ENCODE measurements at regions not wholly inside any gene's neighbourhood (a gene's known extent, or its start where the extent isn't known, plus 50 kb on each side); places are given as distances from the start of the nearest gene placed in this dataset.

DNA sequence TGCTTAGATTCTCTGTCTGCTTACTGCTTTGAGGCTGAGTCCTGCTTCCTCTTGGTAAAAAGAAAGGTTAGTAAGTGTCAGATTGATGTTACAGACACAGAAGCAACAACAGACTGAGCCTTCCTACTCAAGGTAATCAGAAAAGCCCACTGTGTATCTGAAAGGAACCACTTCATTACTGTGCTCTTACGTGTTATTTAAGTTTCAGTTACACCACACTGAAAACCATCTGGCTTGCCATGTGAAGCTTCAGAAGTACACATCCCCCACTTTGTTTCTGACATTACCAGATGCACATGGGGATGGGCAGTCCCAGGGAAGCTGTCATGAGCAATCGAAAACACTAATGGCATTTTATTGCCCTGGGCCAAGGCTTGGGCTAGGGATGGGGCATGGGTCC, 1290.1 kb downstream of the AACS start:
- peaks cover 7% of the 10 kb centered on the region for H3K9me3 Mint-ChIP-seq
- CTCF ChIA-PET = interaction anchor here (0.6 kb wide), 1 partner anchor 800 kb away, joined by 3 read pairs; no protein-coding TSS in a partner anchor
- POLR2A ChIA-PET = no interaction called here
- TF ChIP-seq, protein P1, sequence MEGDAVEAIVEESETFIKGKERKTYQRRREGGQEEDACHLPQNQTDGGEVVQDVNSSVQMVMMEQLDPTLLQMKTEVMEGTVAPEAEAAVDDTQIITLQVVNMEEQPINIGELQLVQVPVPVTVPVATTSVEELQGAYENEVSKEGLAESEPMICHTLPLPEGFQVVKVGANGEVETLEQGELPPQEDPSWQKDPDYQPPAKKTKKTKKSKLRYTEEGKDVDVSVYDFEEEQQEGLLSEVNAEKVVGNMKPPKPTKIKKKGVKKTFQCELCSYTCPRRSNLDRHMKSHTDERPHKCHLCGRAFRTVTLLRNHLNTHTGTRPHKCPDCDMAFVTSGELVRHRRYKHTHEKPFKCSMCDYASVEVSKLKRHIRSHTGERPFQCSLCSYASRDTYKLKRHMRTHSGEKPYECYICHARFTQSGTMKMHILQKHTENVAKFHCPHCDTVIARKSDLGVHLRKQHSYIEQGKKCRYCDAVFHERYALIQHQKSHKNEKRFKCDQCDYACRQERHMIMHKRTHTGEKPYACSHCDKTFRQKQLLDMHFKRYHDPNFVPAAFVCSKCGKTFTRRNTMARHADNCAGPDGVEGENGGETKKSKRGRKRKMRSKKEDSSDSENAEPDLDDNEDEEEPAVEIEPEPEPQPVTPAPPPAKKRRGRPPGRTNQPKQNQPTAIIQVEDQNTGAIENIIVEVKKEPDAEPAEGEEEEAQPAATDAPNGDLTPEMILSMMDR (IDR thresholded peaks at IDR 0.05) = no peak
- intact Hi-C loops (cut with micrococcal nuclease) = no loop called here
- no peak overlapping the region for H3K27ac Mint-ChIP-seq
- no peaks in the 10 kb centered on the region for H3K4me1 Mint-ChIP-seq (ENCODE audit: low read depth)
- no peak for DNase-seq
- no peak for ATAC-seq
- no peaks in the 10 kb centered on the region for H3K36me3 Mint-ChIP-seq (ENCODE audit: low read depth)
- no peaks in the 10 kb centered on the region for H3K27me3 Mint-ChIP-seq
- H3K4me3 Mint-ChIP-seq = no peak overlapping the region

DNA sequence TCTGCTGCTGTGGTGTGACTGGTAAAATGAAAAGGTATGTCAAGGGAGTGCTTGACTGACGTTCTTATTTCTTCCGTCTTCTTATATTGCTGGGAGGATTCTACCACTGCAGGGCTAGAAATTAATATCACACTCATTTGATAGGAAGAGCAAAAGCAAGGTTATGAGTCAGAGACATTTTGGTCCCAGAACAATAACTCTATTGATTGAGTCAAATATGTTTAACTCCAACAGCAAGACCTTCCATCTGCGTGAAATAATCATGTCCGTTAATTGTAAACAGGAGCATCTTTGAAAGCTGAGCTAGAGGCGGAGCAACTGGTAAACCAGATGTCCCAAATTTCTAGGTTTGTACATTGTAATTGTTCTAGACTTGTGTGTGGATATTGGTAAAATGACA, 1293.6 kb downstream of the AACS start:
- Mint-ChIP-seq H3K36me3 (ENCODE audit: low read depth) (no peaks in the 10 kb centered on the region), H3K27ac (no peak overlapping the region), H3K4me3 (no peak overlapping the region), H3K9me3 (peaks cover 5% of the 10 kb centered on the region), H3K4me1 (ENCODE audit: low read depth) (no peaks in the 10 kb centered on the region), H3K27me3 (no peaks in the 10 kb centered on the region)
- DNase-seq (no peak), ATAC-seq (no peak)
- intact Hi-C loops (cut with micrococcal nuclease) = no loop called here
- POLR2A ChIA-PET = no interaction called here
- TF ChIP-seq, protein P1 (IDR thresholded peaks at IDR 0.05) = no peak
- CTCF ChIA-PET = no interaction called here

DNA sequence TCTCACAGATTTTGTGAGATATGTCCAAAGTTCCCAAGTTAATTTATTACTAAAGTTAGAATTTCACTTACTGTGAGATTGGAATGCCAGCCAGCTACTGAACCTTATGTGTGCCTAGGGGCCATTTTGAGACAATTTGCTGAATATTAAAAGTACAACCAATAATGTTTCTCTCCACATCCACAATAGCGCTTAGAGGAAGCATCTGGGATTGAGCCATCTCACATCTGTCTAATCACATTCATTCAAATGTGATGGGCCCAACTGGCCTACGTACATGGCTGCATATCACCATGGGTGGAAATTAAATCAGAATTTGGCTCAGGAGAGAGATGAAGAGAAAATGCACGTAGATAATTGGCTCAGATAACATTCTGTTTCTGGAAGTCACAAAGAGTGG, 1294.0 kb downstream of the AACS start:
- POLR2A ChIA-PET = no interaction called here
- ATAC-seq (no peak), DNase-seq (no peak)
- no peaks in the 10 kb centered on the region for H3K36me3 Mint-ChIP-seq (ENCODE audit: low read depth)
- no peak overlapping the region for H3K27ac Mint-ChIP-seq
- H3K27me3 Mint-ChIP-seq = no peaks in the 10 kb centered on the region
- peaks cover 5% of the 10 kb centered on the region for H3K9me3 Mint-ChIP-seq
- intact Hi-C loops (cut with micrococcal nuclease) = no loop called here
- CTCF ChIA-PET = no interaction called here
- TF ChIP-seq, protein P1 (IDR thresholded peaks at IDR 0.05) = no peak
- no peak overlapping the region for H3K4me3 Mint-ChIP-seq
- H3K4me1 Mint-ChIP-seq (ENCODE audit: low read depth) = no peaks in the 10 kb centered on the region

DNA sequence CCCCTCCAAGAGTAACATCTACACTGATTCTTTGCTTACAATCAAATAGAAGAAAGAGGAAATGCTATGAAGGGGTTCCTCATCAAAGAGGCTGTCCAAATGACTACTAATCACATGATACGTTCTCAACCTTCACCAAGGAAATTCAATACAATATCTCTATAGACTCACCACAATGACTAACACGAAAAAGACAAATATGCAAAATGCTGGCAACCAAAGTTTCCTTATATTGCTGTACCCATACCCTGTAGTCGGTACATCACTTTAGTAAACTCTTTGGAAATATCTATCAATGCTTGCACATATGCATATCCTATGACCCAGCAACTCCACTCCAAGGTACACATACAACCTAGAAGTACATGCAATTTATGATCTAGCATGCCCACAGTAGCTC, 1296.6 kb downstream of the AACS start:
- ChIA-PET CTCF (no interaction called here), POLR2A (interaction anchor here (1.1 kb wide), 1 partner anchor 8 kb away, joined by 5 read pairs; no protein-coding TSS in a partner anchor)
- H3K36me3 Mint-ChIP-seq (ENCODE audit: low read depth) = no peaks in the 10 kb centered on the region
- DNase-seq (no peak), ATAC-seq (no peak)
- no peaks in the 10 kb centered on the region for H3K4me1 Mint-ChIP-seq (ENCODE audit: low read depth)
- intact Hi-C loops (cut with micrococcal nuclease) = no loop called here
- no peak overlapping the region for H3K4me3 Mint-ChIP-seq
- TF ChIP-seq, protein P1 (IDR thresholded peaks at IDR 0.05) = no peak
- peaks cover 5% of the 10 kb centered on the region for H3K9me3 Mint-ChIP-seq
- no peaks in the 10 kb centered on the region for H3K27me3 Mint-ChIP-seq
- no peak overlapping the region for H3K27ac Mint-ChIP-seq

DNA sequence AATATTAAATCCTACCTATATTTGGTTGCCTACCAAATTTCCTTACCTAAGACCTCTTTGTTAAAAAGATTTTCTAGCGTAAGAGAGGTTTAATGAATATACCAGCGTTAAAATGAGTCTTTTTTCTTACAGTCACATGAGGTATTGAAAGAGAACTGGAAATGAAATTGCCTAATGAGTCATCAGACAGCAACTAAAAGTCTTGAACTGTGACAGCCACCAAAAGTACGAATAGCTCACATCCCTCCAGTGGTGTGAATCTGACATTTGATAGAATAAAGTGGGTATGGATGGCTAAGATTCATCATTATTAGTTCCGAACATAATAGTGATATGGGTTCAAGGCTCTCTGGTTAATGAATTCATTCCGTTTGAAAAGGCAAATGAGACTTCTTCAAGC, 1297.3 kb downstream of the AACS start:
- intact Hi-C loops (cut with micrococcal nuclease) = no loop called here
- POLR2A ChIA-PET = no interaction called here

More for the DNA sequence above, 1297.3 kb downstream of the AACS start:
- DNase-seq = no peak
- H3K36me3 Mint-ChIP-seq (ENCODE audit: low read depth) = no peaks in the 10 kb centered on the region
- no peaks in the 10 kb centered on the region for H3K4me1 Mint-ChIP-seq (ENCODE audit: low read depth)
- no peak overlapping the region for H3K27ac Mint-ChIP-seq
- peaks cover 5% of the 10 kb centered on the region for H3K9me3 Mint-ChIP-seq
- no peaks in the 10 kb centered on the region for H3K27me3 Mint-ChIP-seq
- CTCF ChIA-PET = no interaction called here
- no peak overlapping the region for H3K4me3 Mint-ChIP-seq
- no peak for ATAC-seq
- TF ChIP-seq, protein P1 (IDR thresholded peaks at IDR 0.05) = no peak
